ENCODE measurements at regions not wholly inside any gene's neighbourhood (a gene's known extent, or its start where the extent isn't known, plus 50 kb on each side); places are given as distances from the start of the nearest gene placed in this dataset.
"Not testable (repeated sequence)": the region's sequence is repeated elsewhere in the genome, so short reads cannot be mapped to it uniquely, and the experiment has no call there.

DNA sequence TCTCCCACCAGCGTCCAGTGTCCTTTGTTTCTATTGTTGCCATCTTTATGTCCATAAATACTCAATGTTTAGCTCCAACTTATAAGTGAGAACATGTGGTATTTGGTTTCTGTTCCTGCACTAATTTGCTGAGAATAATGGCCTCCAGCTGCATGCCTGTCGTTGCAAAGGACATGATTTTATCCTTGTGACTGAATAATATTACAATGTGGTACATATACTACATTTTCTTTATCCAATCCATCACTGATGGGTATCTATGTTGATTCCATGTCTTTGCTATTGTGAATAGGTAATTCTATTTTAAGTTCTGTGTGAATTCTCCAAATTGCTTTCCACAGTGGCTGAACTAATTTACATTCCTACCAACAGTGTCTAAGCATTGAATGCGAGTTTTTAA, 578.6 kb upstream of the CA10 start:
- no peak for DNase-seq (ENCODE audit: low read depth)

DNA sequence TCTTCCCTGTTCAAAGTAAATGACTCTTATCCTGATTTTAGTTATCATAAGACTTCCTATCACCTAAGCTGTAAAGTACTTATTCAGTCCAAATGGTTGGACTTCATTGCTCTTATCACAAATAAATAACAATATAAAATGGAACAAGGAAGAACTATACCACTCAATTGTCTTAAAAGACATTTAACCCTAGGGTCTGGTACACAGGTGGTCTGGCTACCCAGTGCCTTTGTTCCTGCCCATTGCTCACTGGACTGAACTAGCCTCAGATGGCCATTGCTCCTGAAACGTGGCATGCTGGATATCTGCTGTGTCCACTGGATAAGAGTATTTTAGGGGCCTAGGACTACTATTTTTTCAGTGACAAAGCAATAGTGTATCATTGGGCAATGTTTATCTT, 574.3 kb upstream of the CA10 start:
- DNase-seq (ENCODE audit: low read depth), result no peak

DNA sequence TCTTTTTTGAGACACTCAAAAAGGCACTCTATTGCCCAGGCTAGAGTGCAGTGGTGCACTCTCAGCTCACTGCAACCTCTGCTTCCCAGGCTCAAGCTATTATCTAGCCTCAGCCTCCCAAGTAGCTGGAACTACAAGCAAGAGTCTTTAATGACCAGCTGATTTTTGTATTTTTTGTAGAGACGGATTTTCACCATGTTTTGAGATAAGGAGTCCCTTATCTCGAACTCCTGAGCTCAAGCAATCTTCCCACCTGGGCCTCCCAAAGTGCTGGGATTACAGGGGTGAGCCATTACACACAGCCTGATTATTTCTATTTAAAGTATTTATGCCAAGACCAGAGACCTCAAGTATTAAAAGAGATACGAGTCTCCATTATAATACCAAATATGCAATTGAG, 566.1 kb upstream of the CA10 start:
- no peak for DNase-seq (ENCODE audit: low read depth)

DNA sequence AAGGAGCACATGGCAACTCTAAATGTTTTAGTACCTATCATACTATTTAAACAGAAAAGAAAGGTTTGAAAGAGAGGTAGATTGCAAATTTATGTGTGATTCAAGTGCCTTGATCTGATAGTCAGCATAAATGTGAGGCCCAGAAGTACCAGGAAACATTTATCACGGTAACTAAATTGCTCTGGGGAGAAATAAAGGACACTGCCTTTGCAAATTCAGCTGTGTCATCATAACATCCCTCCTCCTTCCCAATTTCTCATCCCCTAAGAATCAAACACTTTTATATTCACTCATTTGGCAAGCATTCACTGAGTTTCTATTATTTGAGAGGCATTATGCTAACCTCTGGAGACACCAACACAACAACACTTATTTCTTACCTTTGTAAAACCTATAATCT, 563.4 kb upstream of the CA10 start:
- no peak for DNase-seq (ENCODE audit: low read depth)

DNA sequence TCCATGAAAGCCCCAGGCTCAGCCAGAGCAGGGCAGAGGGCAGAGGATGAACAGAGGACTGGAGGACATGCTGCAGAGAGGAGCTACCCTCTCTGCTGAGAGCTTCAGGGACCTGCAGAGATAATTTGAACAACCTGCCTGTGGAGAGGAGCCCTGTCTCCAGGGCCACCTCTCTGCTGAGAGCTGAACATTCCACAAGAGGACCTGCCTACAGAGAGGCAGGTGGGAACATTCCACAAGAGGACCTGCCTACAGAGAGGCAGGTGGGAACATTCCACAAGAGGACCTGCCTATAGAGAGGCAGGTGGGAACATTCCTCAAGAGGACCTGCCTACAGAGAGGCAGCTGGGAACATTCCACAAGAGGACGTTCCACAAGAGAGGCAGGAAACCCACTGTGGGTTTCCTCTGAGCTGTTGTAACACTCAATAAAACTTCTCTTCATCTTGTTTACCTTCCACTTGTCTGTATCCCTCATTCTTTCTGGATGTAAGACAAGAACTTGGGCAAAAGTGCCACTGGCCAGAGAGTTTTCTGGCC, 551.9 kb upstream of the CA10 start:
- no peak for DNase-seq (ENCODE audit: low read depth)

DNA sequence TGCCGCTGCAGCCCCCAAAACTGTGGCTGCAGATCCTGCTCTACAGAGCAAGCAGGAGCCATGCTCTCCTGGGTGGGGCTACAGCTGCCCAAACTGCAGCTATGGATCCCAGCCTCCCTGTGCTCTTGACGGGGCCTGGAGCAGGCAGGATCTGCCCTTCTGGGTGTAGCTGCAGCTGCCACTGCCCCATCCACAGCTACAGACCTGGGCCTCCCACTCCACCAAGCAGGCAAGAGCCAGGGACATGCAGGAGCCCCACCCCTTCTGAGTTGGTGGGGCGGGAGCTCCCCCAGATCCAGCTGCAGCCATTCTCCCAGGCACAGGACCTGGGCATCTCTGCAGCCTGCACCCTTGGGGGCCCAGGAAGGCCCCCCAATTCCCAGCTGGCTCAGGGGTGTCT, 551.2 kb upstream of the CA10 start:
- DNase-seq (ENCODE audit: low read depth), result no peak

DNA sequence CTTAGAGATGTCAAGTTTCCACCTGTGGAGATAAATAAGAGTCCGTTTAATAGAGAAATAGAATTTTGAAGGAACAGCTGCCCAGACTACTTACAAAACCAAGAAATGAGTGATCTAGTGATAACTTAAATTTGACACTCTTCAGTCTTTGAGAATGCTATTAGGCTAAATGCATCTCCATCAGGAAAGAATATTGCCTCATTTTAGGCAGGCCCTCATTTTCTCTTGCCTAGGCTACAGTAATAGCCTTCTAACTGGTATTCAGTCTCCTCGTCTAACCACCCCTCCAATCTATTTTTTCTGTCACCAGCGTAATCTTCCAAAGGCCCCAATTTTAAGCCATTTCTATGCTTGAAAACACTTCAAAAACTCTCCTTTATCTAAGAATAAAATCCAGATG, 537.8 kb upstream of the CA10 start:
- no peak for DNase-seq (ENCODE audit: low read depth)

DNA sequence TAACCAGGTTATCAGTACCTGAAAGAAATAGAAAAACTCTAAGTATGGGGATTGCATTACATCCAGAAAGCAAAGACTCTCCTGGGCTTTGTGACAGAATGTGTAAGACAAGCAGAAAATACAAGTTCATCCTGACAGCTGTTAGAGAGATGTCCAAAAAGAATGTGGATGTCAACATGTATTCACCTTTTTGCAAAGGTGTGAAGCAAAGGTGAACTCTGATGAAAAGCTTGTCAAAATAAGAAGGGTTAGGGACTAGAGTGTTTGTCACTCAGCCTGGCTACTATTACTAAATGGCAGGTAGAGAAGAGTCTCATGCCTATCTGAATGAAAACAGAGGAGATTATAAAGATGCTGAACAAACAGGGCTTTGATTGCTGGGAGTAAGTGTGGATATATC, 527.6 kb upstream of the CA10 start:
- no peak for DNase-seq (ENCODE audit: low read depth)

DNA sequence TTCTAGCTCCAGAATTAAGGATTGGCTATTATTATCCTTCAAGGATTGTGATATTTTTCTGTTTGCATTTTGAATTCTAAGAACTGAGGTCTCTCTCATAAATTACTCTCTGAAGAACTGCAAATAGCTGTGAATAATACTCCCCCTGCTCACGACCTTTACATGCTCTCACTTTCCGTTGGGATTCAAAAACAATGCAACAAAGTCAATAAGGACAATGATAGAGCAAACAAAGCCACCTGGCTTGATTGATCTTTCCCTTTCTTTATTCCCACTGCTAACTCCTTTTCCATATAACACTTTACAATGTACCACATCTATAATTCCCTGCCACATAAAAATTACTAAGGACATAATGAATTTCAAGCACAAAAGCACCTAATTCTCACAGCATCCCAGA, 523.0 kb upstream of the CA10 start:
- no peak for DNase-seq (ENCODE audit: low read depth)

DNA sequence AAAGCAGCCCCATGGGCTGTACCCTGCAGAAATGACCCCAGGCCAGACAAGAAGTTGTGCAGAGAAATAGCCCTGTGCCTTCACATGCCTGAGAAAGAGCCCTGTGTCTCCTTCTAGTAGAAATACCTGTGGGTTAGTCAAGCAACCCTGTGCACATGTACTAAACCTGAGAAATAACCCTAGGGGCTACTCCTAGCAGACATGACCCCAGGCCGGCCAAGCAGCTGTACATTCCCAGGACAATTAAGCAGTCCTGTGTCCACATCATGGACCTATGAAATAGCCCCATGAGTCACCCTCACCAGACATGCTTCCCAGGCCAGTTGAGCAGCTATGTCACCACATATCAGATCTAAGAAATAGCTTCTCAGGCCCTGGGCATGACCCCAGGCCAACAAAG, 519.7 kb upstream of the CA10 start:
- DNase-seq (ENCODE audit: low read depth), result no peak

DNA sequence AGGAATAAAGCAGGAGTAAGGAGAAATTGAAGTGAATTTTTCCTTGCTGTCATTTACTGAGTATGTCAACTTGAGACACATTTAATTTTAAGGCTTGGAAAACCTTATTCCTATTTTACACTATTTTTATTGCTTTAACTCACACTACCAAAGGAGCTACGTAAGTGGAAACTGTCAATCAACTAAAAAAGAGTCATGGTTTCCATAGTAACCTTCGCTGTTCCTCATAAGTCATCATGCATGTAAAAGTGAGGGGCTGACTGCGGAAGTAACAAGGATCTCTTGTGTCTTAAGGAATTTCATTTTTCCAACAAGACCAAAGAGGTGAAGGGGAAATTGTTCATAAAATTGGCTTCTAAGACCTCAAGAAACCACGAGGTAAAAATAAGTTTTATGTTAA, 516.2 kb upstream of the CA10 start:
- no peak for DNase-seq (ENCODE audit: low read depth)

DNA sequence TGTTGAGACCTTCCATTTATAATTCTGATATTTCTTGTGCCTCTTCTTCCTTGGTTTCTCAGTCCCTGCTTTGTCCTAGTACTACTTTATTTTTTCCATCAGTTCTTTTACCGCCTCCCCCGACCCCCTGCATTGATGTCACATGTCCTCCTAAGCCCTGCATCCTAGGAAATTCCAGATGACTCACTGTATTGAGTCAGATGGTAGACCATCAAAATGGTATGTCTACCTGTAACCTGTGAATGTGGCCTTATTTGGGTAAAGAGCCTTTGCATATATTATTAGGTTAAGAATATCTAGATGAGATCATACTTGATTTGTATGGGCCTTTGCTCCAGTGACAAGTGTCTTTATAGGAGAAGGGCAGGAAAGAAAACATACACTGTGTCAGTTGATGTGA, 515.3 kb upstream of the CA10 start:
- DNase-seq (ENCODE audit: low read depth), result no peak

DNA sequence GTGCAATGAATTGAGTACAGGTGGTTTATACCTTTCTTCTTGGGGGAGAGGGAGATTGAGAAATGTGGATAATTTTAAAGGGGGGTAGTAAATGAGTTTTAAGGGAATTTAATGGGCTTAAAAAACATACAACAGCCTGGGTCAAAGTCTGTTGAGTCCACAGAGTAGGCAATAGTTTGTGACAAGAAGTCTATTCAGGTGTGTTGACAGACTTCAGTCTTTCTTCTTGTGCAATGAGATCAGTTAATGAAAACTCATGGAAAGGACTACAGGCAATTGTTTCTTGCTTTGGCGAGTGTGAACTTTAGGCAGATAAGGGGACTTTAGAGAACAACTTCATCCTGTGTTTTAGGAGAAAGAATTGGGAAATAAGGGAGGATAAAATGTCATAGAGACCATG, 507.8 kb upstream of the CA10 start:
- no peak for DNase-seq (ENCODE audit: low read depth)

DNA sequence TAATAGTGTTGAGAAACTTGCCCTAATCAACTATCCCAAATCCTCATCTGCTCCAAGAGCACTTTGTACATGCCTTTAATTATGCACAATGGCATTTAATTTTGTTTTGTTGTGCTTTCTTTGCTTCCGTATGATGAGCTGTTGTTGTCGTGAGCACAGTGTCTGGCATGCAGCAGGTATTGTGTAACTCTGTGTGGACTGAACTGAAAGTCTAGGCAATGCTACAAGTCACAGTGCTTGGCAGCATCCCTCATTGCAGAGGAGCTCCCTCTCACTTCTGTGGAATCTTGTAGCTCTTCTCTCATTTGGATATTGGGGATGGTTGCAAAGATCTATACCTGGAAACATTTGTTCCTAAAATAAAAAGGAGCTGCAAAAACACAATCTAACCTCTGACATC, 502.2 kb upstream of the CA10 start:
- DNase-seq (ENCODE audit: low read depth), result no peak

DNA sequence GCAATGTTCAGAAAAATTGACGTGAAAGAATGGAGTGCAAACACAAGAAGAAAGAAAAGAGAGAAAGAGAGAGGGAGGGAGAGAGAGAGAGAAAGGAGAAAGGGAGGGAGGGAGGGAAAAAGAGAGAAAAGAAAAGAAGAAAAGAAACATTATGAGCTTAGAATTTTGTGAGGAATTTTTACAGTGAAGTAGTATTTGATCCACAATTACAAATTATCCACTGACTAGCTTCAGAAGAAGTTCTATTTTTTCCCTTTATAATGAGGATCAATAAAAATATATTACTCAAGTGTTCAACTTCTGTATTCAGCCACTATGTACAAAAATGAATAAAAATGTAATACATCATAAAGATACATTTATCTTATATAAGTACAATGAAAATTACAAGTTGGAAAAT, 494.5 kb upstream of the CA10 start:
- DNase-seq (ENCODE audit: low read depth), result no peak

DNA sequence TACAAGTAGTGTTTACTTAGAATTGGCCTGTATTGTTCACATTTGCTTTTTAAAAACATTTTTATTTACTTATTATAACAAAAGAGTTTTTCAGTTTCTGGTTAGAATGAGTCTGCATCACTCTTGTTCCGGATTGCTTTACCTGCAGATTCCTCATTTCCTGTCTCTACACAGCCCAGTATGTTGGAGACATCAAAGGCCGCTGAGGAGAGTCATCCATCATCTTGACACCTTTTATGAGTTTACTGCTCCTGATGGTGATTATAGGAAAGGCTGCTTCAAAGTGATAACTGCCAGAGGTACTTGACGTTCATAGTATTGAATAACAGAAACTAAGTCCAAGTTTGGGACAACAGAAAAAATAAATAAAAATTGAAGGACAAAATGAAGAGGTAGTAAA, 490.5 kb upstream of the CA10 start:
- DNase-seq (ENCODE audit: low read depth), result no peak

DNA sequence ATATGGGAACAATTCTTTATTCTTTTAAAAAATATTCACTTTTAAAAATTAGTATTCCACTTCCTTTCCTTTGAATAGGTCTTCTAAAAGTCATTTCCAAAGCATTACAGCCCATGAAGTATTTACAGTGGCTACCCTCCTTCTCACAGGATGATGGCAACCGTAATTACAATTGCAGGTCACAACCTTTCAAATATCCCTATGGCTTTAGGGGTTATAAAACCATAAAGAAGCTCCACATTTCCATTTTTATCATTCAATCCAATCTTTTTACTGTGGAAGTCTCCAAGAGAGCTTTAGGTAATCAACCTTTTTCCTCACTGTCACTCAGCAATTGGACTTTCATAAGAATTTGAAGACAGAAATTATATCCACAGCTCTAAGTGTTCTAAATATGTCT, 488.9 kb upstream of the CA10 start:
- no peak for DNase-seq (ENCODE audit: low read depth)

DNA sequence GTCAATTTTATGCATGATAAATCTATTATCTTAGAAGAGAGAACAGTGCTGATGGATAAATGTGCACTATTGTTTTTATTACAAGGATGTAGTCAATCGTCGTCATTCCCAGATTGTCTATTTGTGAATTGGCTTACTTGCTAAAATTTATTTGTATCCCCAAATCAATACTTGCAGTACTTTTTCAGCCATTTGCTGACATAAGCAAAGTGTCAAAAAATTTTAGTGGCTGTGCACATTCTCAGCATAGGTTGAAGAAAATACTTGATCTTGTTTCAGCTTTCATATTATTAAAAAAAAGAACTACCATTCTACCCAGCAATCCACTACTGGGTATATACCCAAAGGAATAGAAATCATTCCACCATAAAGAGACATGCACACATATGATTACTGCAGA, 477.9 kb upstream of the CA10 start:
- no peak for DNase-seq (ENCODE audit: low read depth)

DNA sequence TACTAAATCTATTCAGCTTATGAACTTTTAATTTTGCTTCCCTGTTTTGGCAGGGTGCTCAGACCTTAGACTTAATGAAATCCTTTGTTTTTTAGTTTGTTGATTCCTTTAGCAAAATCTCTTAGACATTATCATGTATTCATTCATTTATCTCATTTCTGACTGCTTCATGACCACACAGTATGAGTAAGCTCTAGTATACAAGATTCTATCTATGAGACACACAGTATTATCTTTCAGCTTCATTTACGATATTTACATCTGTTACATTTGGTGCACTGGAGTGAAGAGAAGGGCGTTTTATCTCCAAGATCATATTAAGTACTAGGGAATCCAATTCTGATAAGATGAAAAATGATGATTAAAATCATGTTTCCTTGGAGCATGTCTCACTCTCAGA, 448.1 kb upstream of the CA10 start:
- DNase-seq (ENCODE audit: low read depth), result no peak

DNA sequence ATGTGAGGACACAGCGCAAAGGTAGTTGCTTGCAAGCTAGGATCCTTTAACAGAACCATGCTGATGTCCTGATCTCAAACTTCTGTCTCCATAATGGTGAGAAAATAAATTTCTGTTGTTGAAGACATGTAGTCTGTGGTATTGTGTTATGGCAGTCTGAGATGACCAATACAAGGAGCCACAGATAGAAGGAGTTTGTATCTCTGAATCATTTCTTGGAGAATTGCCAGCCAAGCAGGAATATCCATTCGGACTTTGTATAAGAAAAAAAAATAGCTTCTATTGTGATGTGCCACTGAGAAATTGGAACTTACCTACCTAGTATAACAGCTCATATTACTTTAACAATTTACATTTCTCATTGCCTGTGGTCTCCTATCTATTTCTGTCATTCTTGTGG, 447.6 kb upstream of the CA10 start:
- DNase-seq (ENCODE audit: low read depth), result no peak

DNA sequence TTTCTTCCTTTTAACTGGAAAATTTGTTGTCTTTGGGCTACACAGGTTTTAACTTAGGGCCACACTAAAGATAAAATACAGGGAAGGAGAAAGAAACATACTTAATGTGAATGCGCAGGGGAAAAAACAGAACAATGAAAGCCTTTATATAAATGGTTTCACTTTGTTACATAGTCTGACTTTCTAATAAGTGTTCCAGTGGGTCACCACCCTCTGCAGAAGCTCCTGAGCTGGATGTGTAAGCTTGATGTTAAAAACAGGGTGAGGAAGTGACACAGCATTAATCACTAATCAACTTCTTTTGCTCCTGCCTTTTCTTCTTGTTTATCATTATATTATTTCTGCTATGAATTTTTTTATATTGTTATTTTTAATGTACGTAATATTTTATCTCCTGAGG, 445.6 kb upstream of the CA10 start:
- no peak for DNase-seq (ENCODE audit: low read depth)

DNA sequence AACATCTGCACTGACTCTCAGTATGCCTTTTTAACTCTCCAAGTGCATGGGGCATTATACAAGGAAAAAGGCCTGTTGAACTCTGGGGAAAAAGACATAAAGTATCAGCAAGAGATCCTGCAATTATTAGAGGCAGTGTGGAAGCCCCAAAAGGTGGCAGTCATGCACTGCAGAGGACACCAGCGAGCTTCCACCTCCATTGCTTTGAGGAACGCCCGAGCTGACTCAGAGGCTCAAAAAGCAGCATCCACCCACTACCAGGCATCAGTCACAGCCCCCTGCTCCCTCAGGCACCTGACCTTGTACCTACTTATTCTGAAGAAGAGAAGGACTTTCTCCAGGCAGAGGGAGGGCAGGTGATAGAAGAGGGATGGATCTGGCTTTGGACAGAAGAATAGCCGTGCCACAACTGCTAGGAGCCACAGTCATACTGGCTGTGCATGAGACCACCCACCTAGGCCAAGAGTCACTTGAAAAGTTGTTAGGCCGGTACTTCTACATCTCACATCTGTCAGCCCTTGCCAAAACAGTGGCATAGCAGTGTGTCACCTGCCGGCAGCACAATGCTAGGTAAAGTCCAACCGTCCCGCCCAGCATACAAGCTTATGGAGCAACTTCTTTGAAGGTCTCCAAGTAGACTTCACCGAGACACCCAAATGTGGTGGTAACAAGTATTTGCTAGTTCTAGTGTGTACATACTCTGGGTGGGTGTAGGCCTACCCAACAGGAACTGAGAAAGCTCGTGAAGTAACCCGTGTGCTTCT, 439.1 kb upstream of the CA10 start:
- DNase-seq (ENCODE audit: low read depth), result not testable (repeated sequence)

DNA sequence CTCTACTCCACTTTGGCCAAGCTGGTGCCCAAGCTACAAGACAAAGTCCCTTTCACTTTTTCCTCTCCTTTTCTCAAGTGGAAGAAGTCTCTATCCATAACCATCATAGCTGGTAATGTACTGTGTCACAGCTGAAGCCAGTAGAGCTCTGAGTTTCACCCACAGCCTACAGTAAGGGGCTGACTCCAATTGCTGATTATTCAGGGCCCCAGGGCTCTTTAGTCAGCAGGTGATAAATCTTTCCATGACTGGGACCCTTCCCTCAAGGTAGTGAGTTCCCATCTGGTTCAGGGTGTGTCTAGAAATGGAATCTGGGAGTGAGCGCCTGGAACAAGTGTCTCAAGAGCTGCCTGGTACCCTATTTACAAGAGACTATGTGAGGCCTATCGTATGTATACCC, 436.0 kb upstream of the CA10 start:
- no peak for DNase-seq (ENCODE audit: low read depth)

DNA sequence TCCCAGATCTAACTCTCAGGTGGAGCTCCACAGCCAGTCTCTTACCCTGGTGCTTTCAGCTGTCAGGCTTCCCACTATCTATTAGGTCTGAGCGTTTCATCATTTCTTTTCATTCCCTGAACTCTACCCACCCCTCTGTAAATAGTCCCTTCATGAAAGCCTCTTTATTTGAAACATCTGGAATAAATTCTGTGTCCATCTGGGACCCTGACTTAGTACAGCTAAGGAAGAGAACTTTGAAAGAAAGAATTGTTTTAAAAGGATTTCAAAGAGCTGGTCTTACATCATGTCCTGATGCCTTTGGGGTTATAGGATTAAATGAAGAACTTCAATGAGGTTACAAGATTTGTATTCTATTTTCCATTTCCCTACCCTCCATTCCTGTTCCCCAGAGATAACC, 388.5 kb upstream of the CA10 start:
- no peak for DNase-seq (ENCODE audit: low read depth)

DNA sequence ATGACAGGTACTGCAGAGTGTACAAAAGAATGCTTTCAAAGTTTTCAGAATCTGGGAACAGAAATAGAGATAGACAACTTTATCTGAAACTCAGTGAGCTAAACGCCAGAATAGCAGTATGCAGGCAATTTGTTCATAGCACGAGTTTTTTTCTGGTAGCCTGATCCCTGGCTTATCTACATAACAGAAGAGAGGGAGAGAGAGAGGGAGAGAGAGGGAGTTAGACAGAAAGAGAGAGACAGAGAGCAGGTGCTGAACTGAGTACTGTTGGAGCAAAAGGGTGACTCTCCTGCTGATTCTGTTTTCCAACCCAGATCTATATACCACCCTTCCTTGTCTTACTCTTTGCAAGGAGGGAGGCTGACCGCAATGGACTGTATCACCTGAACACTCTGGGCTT, 388.0 kb upstream of the CA10 start:
- DNase-seq (ENCODE audit: low read depth), result no peak

Measured in CMK (cell line).